WI38 (cell line): ENCODE measurements at regions not wholly inside any gene's neighbourhood (a gene's known extent, or its start where the extent isn't known, plus 50 kb on each side); places are given as distances from the start of the nearest gene placed in this dataset.

ENCODE experiments used
- H3K4me3 ChIP-seq: 2 replicates; pipeline ENCODE4 v1.5.1; 2011; ENCODE audit warnings: low read depth, mild to moderate bottlenecking, control low read depth, low read length
- TF ChIP-seq, protein P1 (sequence below): IDR thresholded peaks from 2 replicates; pipeline ENCODE4 v1.5.1; 2012; ENCODE audit warnings: low read depth, mild to moderate bottlenecking, control low read depth, low read length

DNA sequence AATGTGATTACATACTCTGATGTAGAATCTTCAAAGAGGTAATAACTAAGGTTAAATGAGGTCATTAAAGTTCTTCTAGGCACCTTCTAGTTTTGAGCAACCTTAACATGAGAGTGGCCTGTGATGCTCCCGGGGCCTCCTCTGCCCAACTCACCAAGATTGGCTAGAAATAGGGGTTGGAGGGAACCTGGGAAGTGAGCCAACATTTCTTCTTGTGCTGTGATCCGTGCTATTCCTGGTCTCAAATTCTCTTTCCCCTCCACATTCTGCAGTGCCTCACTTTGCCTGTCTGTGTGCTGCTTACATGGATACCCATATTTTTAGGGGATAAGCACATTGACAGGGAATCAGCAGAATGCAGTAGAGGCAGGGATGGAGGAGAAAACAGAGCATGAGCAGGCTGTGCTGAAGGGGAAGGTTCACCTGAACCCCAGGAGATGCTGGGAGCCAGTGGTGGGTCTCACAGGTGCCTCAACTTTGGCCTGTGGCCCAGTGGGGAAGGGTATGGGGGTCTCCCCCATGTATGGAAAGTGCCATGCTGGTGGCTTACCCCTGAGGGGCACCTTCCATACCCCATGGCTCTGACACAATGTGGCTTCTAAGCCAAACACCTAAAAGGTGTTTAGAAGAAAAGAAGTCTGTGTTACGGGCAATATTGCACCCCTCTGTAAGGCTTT is 164.7 kb upstream of the CHD6 start:
- TF ChIP-seq, protein P1, sequence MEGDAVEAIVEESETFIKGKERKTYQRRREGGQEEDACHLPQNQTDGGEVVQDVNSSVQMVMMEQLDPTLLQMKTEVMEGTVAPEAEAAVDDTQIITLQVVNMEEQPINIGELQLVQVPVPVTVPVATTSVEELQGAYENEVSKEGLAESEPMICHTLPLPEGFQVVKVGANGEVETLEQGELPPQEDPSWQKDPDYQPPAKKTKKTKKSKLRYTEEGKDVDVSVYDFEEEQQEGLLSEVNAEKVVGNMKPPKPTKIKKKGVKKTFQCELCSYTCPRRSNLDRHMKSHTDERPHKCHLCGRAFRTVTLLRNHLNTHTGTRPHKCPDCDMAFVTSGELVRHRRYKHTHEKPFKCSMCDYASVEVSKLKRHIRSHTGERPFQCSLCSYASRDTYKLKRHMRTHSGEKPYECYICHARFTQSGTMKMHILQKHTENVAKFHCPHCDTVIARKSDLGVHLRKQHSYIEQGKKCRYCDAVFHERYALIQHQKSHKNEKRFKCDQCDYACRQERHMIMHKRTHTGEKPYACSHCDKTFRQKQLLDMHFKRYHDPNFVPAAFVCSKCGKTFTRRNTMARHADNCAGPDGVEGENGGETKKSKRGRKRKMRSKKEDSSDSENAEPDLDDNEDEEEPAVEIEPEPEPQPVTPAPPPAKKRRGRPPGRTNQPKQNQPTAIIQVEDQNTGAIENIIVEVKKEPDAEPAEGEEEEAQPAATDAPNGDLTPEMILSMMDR, result no peak
- no peak overlapping the region for H3K4me3 ChIP-seq

DNA sequence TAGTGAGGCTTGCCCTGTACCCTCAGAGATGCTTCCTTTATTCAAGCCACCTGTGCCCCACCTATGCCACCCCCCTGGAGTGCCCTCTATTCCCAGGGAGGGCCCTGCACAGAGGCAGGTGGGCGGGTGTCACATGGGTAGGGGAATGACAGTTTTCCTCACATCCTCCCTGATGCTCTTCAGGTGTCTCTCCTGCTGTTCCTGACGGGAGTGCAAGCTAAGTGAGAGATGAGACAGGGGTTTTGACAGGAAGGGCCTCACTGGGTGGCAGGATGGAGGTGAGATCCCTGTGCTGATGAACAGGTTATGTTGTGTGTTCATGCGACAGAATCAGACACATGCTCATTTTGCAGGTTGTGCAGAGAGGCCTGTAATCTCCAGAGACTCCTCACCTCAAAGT is 164.1 kb upstream of the CHD6 start:
- H3K4me3 ChIP-seq, result no peak overlapping the region
- TF ChIP-seq, protein P1, result no peak

DNA sequence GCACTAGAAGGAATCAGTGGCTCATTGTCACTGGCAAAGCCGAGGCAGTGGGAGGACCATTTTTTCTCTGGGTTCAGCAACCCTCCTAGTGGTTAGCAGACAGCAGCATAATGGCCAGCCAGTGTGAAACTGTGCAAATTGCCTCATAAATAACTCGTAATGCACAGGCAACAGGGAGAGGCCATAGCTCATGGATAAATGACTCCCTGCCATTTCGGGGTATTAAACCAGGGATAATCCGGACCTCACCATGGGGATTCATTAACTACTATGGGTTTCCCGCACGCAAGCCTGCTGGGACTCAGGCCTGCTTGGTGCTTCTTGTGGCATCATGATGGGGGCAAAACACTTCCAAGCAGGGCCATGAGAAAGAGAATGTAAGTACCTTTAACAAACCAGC is 158.2 kb upstream of the CHD6 start:
- H3K4me3 ChIP-seq, result no peak overlapping the region
- TF ChIP-seq, protein P1, result no peak

DNA sequence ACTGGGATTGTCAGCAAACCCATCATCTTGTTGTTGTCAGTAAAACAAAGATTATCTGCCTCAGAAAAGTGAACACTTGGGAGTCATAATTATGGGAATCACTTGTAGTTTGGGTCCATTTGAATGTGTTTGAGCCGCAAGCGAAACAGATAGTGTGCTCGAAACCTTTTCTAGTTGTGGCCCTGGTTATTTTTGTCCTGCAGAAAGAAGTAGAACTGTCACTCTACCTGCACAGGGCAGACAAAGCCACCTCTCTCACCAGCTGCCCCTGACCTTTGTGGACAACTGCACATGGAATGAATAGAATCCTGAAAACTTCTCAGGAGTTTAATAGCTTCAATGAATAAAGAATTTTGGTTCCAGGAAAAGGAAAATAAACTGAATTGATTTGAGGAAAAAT is 156.1 kb upstream of the CHD6 start:
- TF ChIP-seq, protein P1, result no peak
- no peak overlapping the region for H3K4me3 ChIP-seq

DNA sequence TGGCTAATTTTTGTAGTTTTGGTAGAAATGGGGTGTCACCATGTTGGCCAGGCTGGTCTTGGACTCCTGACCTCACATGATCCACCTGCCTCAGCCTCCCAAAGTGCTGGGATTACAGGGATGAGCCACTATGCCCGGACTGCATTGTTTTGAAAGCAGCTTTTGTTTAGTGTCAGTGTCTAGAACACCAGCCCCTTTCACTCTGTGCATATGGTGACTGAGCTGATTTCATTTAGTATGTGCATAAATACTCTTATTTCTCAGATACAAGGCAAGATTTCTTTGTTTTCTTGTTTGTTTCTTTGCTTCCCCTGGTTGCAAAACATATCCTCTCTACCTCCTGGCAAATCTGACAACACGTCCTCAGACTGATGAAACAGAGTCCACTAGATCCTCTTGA is 152.8 kb upstream of the CHD6 start:
- TF ChIP-seq, protein P1, result no peak
- H3K4me3 ChIP-seq, result no peak overlapping the region

DNA sequence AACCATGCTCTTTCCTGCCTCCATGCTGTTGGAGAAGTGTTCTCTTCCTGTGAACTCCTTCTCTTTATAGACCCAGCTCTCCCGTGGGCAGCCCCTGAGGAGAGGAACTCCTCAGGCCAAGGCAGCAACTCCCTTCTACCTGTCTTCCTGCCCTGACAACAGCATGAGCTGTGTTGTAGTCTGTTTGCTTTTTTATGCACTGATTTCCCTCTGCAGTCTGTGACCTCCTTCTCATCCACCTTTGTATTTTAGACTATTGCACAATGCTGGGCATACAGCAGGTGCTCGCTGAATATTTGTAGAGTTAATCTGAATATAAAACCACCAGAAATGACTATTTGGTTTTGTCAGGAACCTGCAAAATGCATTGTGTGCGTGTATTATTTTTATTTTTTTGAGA is 152.2 kb upstream of the CHD6 start:
- H3K4me3 ChIP-seq, result no peak overlapping the region
- TF ChIP-seq, protein P1, result no peak

DNA sequence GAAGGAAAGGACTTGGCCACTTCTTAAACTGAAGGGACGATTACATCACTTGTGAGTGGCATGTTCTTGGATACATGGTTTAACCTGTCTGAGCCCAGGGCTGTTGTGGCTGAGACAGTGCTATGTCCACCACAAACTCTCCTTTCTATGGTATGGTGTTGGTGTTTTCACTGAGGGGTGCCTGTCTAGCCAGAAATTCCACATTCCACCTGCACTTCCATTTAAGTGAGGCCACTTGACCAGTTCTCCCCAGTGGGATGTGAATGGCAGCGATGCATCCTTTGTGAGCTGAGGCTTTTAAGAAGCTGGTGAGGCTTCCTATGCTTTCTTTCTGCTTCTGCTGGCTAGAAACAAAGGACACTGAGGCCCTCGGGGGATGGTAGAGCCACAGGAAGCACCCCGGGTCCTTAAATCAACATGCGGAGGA is 151.4 kb upstream of the CHD6 start:
- no peak overlapping the region for H3K4me3 ChIP-seq
- TF ChIP-seq, protein P1, result no peak
